Mesenchymal stem cell (in vitro differentiated cells and primary cell): ENCODE measurements at regions not wholly inside any gene's neighbourhood (a gene's known extent, or its start where the extent isn't known, plus 50 kb on each side); places are given as distances from the start of the nearest gene placed in this dataset.

Experiments used
- DNase-seq: peaks from one replicate; pipeline ENCODE4 v3.0.0-alpha.2; 2013
- H2AFZ ChIP-seq: one replicate; pipeline ENCODE4 v1.6.1; 2013; ENCODE audit warnings: low read depth, mild to moderate bottlenecking, control low read depth, inconsistent platforms, low read length, moderate library complexity
- H2AK5ac ChIP-seq: 2 replicates; pipeline ENCODE4 v1.6.1; 2013; ENCODE audit warnings: low read length, moderate library complexity, mild to moderate bottlenecking, inconsistent platforms; ENCODE audit not compliant: severe bottlenecking
- H2BK120ac ChIP-seq: one replicate; pipeline ENCODE4 v1.6.1; 2013; ENCODE audit warnings: low read depth, mild to moderate bottlenecking, inconsistent platforms, low read length, moderate library complexity
- H2BK12ac ChIP-seq, 2 experiments: one replicate each; pipeline ENCODE4 v1.6.1; 2013; ENCODE audit warnings: inconsistent platforms in 2 of 2, low read length in 2 of 2, mild to moderate bottlenecking in 2 of 2, moderate library complexity in 2 of 2, control low read depth in 1 of 2
- H2BK15ac ChIP-seq: one replicate; pipeline ENCODE4 v1.6.1; 2013; ENCODE audit warnings: mild to moderate bottlenecking, low read depth, inconsistent platforms; ENCODE audit not compliant: poor library complexity, severe bottlenecking
- H2BK5ac ChIP-seq: 2 replicates; pipeline ENCODE4 v1.6.1; 2013; ENCODE audit warnings: low read depth, mild to moderate bottlenecking, low read length, control low read depth, inconsistent platforms; ENCODE audit not compliant: poor library complexity, severe bottlenecking
- H3K14ac ChIP-seq, 2 experiments: one replicate each; pipeline ENCODE4 v1.6.1; 2013; ENCODE audit warnings: inconsistent platforms in 2 of 2, low read length in 2 of 2, control low read depth in 1 of 2, mild to moderate bottlenecking in 1 of 2, moderate library complexity in 1 of 2
- H3K18ac ChIP-seq, 2 experiments: one replicate each; pipeline ENCODE4 v1.6.1; 2013; ENCODE audit warnings: inconsistent platforms in 2 of 2, low read length in 2 of 2, control low read depth in 1 of 2, low read depth in 1 of 2, mild to moderate bottlenecking in 1 of 2
- H3K23ac ChIP-seq, 2 experiments: one replicate each; pipeline ENCODE4 v1.6.1; 2013; ENCODE audit warnings: inconsistent platforms in 2 of 2, low read length in 2 of 2, mild to moderate bottlenecking in 2 of 2, moderate library complexity in 2 of 2, control low read depth in 1 of 2
- H3K27ac ChIP-seq: 2 replicates; pipeline ENCODE4 v1.5.1; 2013; ENCODE audit warnings: mild to moderate bottlenecking, moderate library complexity, low read length, control low read depth, inconsistent platforms; ENCODE audit not compliant: poor library complexity, severe bottlenecking
- H3K27me3 ChIP-seq, 2 experiments: 2 replicates each; pipeline versions ENCODE4 v1.6.1 to v1.7.0; 2013; ENCODE audit warnings: low read length in 2 of 2, mild to moderate bottlenecking in 2 of 2, moderate library complexity in 2 of 2, control low read depth in 1 of 2, inconsistent platforms in 1 of 2; ENCODE audit not compliant: control insufficient read depth in 1 of 2, insufficient read depth in 1 of 2
- H3K36me3 ChIP-seq, 2 experiments: 2 replicates each; pipeline versions ENCODE4 v1.6.1 to v1.7.0; 2013; ENCODE audit warnings: low read length in 2 of 2, control low read depth in 1 of 2, inconsistent platforms in 1 of 2, low read depth in 1 of 2, mild to moderate bottlenecking in 1 of 2; ENCODE audit not compliant: insufficient read depth in 2 of 2, control insufficient read depth in 1 of 2
- H3K4ac ChIP-seq, 2 experiments: one replicate each; pipeline ENCODE4 v1.6.1; 2013; ENCODE audit warnings: inconsistent platforms in 2 of 2, low read length in 2 of 2, mild to moderate bottlenecking in 2 of 2, moderate library complexity in 2 of 2, control low read depth in 1 of 2, low read depth in 1 of 2
- H3K4me1 ChIP-seq: 2 replicates; pipeline ENCODE4 v1.6.1; 2013; ENCODE audit warnings: low read depth, low read length, control low read depth; ENCODE audit not compliant: control insufficient read depth, insufficient read depth
- H3K4me2 ChIP-seq: 2 replicates; pipeline ENCODE4 v1.6.1; 2013; ENCODE audit warnings: low read length, mild to moderate bottlenecking, inconsistent platforms; ENCODE audit not compliant: poor library complexity, severe bottlenecking
- H3K4me3 ChIP-seq, 2 experiments: 2 replicates each; pipeline versions ENCODE4 v1.5.1 to v1.7.0; 2013; ENCODE audit warnings: low read length in 2 of 2, mild to moderate bottlenecking in 2 of 2, control low read depth in 1 of 2, low read depth in 1 of 2; ENCODE audit not compliant: insufficient read depth in 1 of 2
- H3K79me1 ChIP-seq: replicated peaks from 2 replicates; pipeline ENCODE4 v1.6.1; 2013; ENCODE audit warnings: mild to moderate bottlenecking, control low read depth, low read length, inconsistent platforms; ENCODE audit not compliant: poor library complexity, severe bottlenecking
- H3K9ac ChIP-seq: 2 replicates; pipeline ENCODE4 v1.7.0; 2013; ENCODE audit warnings: mild to moderate bottlenecking, low read length, moderate library complexity
- H3K9me3 ChIP-seq: 2 replicates; pipeline ENCODE4 v1.7.0; 2013; ENCODE audit warnings: mild to moderate bottlenecking, low read length; ENCODE audit not compliant: control insufficient read depth
- H4K8ac ChIP-seq: one replicate; pipeline ENCODE4 v1.6.1; 2013; ENCODE audit warnings: inconsistent platforms, mild to moderate bottlenecking, low read length, moderate library complexity
- H4K91ac ChIP-seq: one replicate; pipeline ENCODE4 v1.6.1; 2013; ENCODE audit warnings: mild to moderate bottlenecking, low read length, inconsistent platforms
- WGBS: methylation state at CpG from one replicate; pipeline ENCODE4 v1.1.7; 2013; ENCODE audit warnings: mixed read lengths; 5-methylcytosine and 5-hydroxymethylcytosine counted together

DNA sequence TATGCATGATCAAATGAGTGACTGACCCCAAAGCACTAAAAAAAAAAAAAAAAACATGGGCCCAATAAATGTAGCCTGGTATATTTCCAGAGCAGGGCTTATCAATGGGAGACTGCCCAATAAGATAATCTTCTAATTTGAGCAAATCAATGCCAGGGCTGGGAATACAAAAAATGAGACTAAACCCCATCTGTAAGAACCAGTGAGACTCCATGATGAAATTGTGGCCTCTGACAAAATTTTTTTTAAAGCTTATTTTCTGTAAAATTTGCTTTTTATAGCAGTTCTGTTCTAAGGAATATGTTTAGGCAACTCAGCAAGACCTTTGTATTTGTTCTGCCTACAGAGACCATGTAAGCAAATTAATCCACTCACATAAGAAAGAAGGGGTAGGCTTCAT is 186.8 kb upstream of the CCDC150 start:
- no peaks in the 10 kb centered on the region for H3K79me1 ChIP-seq

DNA sequence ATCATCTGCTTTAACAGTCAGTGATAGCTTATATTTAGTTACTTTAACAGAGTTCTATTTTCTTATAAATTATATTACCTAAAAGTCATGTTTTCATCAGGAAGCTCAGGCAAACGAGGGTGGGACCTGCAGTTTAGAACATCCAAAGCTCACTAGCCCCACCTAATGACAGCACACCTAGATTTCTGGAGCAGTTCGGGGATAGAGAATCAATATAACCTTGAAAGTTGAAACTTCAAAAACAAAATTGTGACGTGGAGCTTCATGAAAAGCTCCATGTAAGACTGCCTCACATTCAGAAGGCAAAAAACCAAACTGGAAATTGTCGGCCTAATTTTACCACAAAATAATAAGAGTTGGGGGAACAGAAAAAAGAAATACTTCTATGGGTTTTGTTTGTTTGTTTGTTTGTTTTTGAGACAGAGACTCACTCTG is 185.9 kb upstream of the CCDC150 start:
- H2AK5ac ChIP-seq = no peak overlapping the region
- no peak overlapping the region for H2BK15ac ChIP-seq
- no peak overlapping the region for H2AFZ ChIP-seq
- no peak overlapping the region for H4K91ac ChIP-seq
- H2BK12ac ChIP-seq = no peak overlapping the region
- WGBS = 8% methylated on average over 2 of the region's 4 CpGs
- no peaks in the 10 kb centered on the region for H3K9me3 ChIP-seq
- no peaks in the 10 kb centered on the region for H3K79me1 ChIP-seq
- H3K27me3 ChIP-seq = no peaks in the 10 kb centered on the region
- H4K8ac ChIP-seq = no peak overlapping the region
- no peak overlapping the region for H3K4ac ChIP-seq
- no peak overlapping the region for H3K4me2 ChIP-seq
- H3K9ac ChIP-seq = no peak overlapping the region
- DNase-seq = peak; percentile 36
- no peaks in the 10 kb centered on the region for H3K4me1 ChIP-seq
- no peak overlapping the region for H3K14ac ChIP-seq
- no peak overlapping the region for H2BK120ac ChIP-seq
- H2BK5ac ChIP-seq = no peak overlapping the region
- no peak overlapping the region for H3K27ac ChIP-seq
- no peak overlapping the region for H3K18ac ChIP-seq
- H3K36me3 ChIP-seq = no peaks in the 10 kb centered on the region
- no peak overlapping the region for H3K4me3 ChIP-seq
- no peak overlapping the region for H3K23ac ChIP-seq

More for the DNA sequence above, 186.8 kb upstream of the CCDC150 start:
- H2BK15ac ChIP-seq = no peak overlapping the region
- H3K4me2 ChIP-seq = no peak overlapping the region
- H4K8ac ChIP-seq = no peak overlapping the region
- no peaks in the 10 kb centered on the region for H3K36me3 ChIP-seq
- no peak overlapping the region for H2BK5ac ChIP-seq
- no peak overlapping the region for H3K18ac ChIP-seq
- no peak overlapping the region for H3K23ac ChIP-seq
- H3K4me3 ChIP-seq = no peak overlapping the region
- H2BK120ac ChIP-seq = no peak overlapping the region
- no peak overlapping the region for H3K4ac ChIP-seq
- H2AFZ ChIP-seq = no peak overlapping the region
- no peak overlapping the region for H3K14ac ChIP-seq
- no peaks in the 10 kb centered on the region for H3K9me3 ChIP-seq
- H3K27ac ChIP-seq = no peak overlapping the region
- H4K91ac ChIP-seq = no peak overlapping the region
- no peak overlapping the region for H2AK5ac ChIP-seq
- H3K9ac ChIP-seq = no peak overlapping the region
- no peak overlapping the region for H2BK12ac ChIP-seq
- H3K27me3 ChIP-seq = no peaks in the 10 kb centered on the region
- no peaks in the 10 kb centered on the region for H3K4me1 ChIP-seq
- no peak for DNase-seq

GRCh38 chr2:196454492-196454891 is 185.0 kb upstream of the CCDC150 start:
- Histone ChIP-seq H2BK5ac (no peak overlapping the region), H2BK120ac (no peak overlapping the region), H3K27me3 (no peaks in the 10 kb centered on the region), H3K36me3 (no peaks in the 10 kb centered on the region), H3K23ac (no peak overlapping the region), H3K9ac (no peak overlapping the region), H3K14ac (no peak overlapping the region), H3K4ac (no peak overlapping the region), H2BK12ac (no peak overlapping the region), H3K27ac (no peak overlapping the region), H3K4me3 (no peak overlapping the region), H2BK15ac (no peak overlapping the region), H2AK5ac (no peak overlapping the region), H4K8ac (no peak overlapping the region), H2AFZ (no peak overlapping the region), H4K91ac (no peak overlapping the region), H3K9me3 (no peaks in the 10 kb centered on the region), H3K4me1 (no peaks in the 10 kb centered on the region), H3K18ac (no peak overlapping the region), H3K4me2 (no peak overlapping the region), H3K79me1 (no peaks in the 10 kb centered on the region)
- no peak for DNase-seq
- 86% methylated on average over 1 of the region's 1 CpG for WGBS

GRCh38 chr2:196459539-196459938 is 180.0 kb upstream of the CCDC150 start:
- H2AFZ ChIP-seq = no peak overlapping the region
- H2BK12ac ChIP-seq = no peak overlapping the region
- H3K4me1 ChIP-seq = no peaks in the 10 kb centered on the region
- no peak overlapping the region for H3K18ac ChIP-seq
- no peaks in the 10 kb centered on the region for H3K36me3 ChIP-seq
- H3K4me3 ChIP-seq = no peak overlapping the region
- WGBS = 60% methylated on average over 7 of the region's 7 CpGs
- H3K14ac ChIP-seq = no peak overlapping the region
- H2BK5ac ChIP-seq = no peak overlapping the region
- no peak overlapping the region for H3K4me2 ChIP-seq
- peak; percentile 70 for DNase-seq
- H2AK5ac ChIP-seq = no peak overlapping the region
- no peak overlapping the region for H4K91ac ChIP-seq
- H3K9ac ChIP-seq = no peak overlapping the region
- no peak overlapping the region for H3K4ac ChIP-seq
- H4K8ac ChIP-seq = no peak overlapping the region
- H3K27me3 ChIP-seq = no peaks in the 10 kb centered on the region
- no peak overlapping the region for H2BK15ac ChIP-seq
- no peak overlapping the region for H3K23ac ChIP-seq
- peaks cover 4% of the 10 kb centered on the region for H3K9me3 ChIP-seq
- no peaks in the 10 kb centered on the region for H3K79me1 ChIP-seq
- no peak overlapping the region for H3K27ac ChIP-seq
- H2BK120ac ChIP-seq = no peak overlapping the region
